ENCODE measurements at regions not wholly inside any gene's neighbourhood (a gene's known extent, or its start where the extent isn't known, plus 50 kb on each side); places are given as distances from the start of the nearest gene placed in this dataset.

- TF ChIP-seq ZNF174 (tag by site-specific recombination; IDR thresholded peaks at IDR 0.05) = no peak
- no peak for TF ChIP-seq CTCF (tag by site-specific recombination; IDR thresholded peaks at IDR 0.05)
- no peak for TF ChIP-seq ZNF274 (IDR thresholded peaks at IDR 0.05; ENCODE audit: low read length)
- TF ChIP-seq ZNF274 (tag by site-specific recombination; IDR thresholded peaks at IDR 0.05; ENCODE audit: borderline replicate concordance) = no peak
- no peak for TF ChIP-seq ZNF311 (tag by site-specific recombination; IDR thresholded peaks at IDR 0.05; ENCODE audit: borderline replicate concordance)
- TF ChIP-seq, protein P1, sequence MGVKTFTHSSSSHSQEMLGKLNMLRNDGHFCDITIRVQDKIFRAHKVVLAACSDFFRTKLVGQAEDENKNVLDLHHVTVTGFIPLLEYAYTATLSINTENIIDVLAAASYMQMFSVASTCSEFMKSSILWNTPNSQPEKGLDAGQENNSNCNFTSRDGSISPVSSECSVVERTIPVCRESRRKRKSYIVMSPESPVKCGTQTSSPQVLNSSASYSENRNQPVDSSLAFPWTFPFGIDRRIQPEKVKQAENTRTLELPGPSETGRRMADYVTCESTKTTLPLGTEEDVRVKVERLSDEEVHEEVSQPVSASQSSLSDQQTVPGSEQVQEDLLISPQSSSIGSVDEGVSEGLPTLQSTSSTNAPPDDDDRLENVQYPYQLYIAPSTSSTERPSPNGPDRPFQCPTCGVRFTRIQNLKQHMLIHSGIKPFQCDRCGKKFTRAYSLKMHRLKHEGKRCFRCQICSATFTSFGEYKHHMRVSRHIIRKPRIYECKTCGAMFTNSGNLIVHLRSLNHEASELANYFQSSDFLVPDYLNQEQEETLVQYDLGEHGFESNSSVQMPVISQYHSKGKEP (tag by site-specific recombination; IDR thresholded peaks at IDR 0.05) = no peak
- TF ChIP-seq ZNF585B (tag by site-specific recombination; IDR thresholded peaks at IDR 0.05) = no peak
- no peak for TF ChIP-seq HOXD13 (CRISPR knock-in tag; IDR thresholded peaks at IDR 0.05; ENCODE audit: borderline replicate concordance)
- no peak for TF ChIP-seq REST (tag by site-specific recombination; IDR thresholded peaks at IDR 0.05)
- TF ChIP-seq SETDB1 (IDR thresholded peaks at IDR 0.05; ENCODE audit: insufficient read length, low read length) = no peak
- no peak for TF ChIP-seq ZNF114 (tag by site-specific recombination; IDR thresholded peaks at IDR 0.05)
- TF ChIP-seq YY1 (tag by site-specific recombination; IDR thresholded peaks at IDR 0.05) = no peak
- TF ChIP-seq TCF7L2 (IDR thresholded peaks at IDR 0.05; ENCODE audit: borderline replicate concordance, low read depth, low read length) = no peak
- TF ChIP-seq KLF1 (tag by site-specific recombination; IDR thresholded peaks at IDR 0.05) = no peak
Observed at GRCh38 chr2:65586516-65586915, 154.1 kb upstream of the SPRED2 start.
